NCI-H345 (cell line): ENCODE measurements at regions not wholly inside any gene's neighbourhood (a gene's known extent, or its start where the extent isn't known, plus 50 kb on each side); places are given as distances from the start of the nearest gene placed in this dataset.

Experiments used
- DNase-seq: peaks from one replicate; lab custom pipeline; 2025; lab: John Stamatoyannopoulos, UW

- peak; percentile 29 for DNase-seq
These were observed 461.7 kb upstream of the CADM1 start for GRCh38 chr11:115965767-115966504.

- DNase-seq = no peak
These were observed 459.9 kb upstream of the CADM1 start for GRCh38 chr11:115964091-115964490.

- DNase-seq = peak; percentile 77
These were observed 458.9 kb upstream of the CADM1 start for GRCh38 chr11:115963156-115963555.

GRCh38 chr11:115961159-115962003 lies 457.2 kb upstream of the CADM1 start:
- peak; percentile 66 for DNase-seq

GRCh38 chr11:115959081-115959486 lies 454.9 kb upstream of the CADM1 start:
- DNase-seq = peak; percentile 65

GRCh38 chr11:115958089-115959000 lies 454.1 kb upstream of the CADM1 start:
- DNase-seq = no peak

GRCh38 chr11:115955803-115956202 lies 451.6 kb upstream of the CADM1 start:
- no peak for DNase-seq

GRCh38 chr11:115950660-115951059 lies 446.4 kb upstream of the CADM1 start:
- no peak for DNase-seq

- DNase-seq = no peak
These were observed 440.4 kb upstream of the CADM1 start for GRCh38 chr11:115944596-115944995.

- no peak for DNase-seq
These were observed 437.8 kb upstream of the CADM1 start for GRCh38 chr11:115942011-115942410.

GRCh38 chr11:115941481-115941993 lies 437.3 kb upstream of the CADM1 start:
- no peak for DNase-seq

- DNase-seq = no peak
These were observed 436.8 kb upstream of the CADM1 start for GRCh38 chr11:115941044-115941443.

- peak; percentile 81 for DNase-seq
These were observed 435.7 kb upstream of the CADM1 start for GRCh38 chr11:115939731-115940421.

- DNase-seq = no peak
These were observed 435.0 kb upstream of the CADM1 start for GRCh38 chr11:115939104-115939730.

GRCh38 chr11:115933564-115933963 lies 429.3 kb upstream of the CADM1 start:
- DNase-seq = no peak

GRCh38 chr11:115931548-115932083 lies 427.4 kb upstream of the CADM1 start:
- no peak for DNase-seq

- no peak for DNase-seq
These were observed 426.8 kb upstream of the CADM1 start for GRCh38 chr11:115930886-115931547.

GRCh38 chr11:115930291-115930690 lies 426.1 kb upstream of the CADM1 start:
- peak; percentile 73 for DNase-seq

- no peak for DNase-seq
These were observed 425.5 kb upstream of the CADM1 start for GRCh38 chr11:115929618-115930129.

GRCh38 chr11:115928811-115929210 lies 424.6 kb upstream of the CADM1 start:
- DNase-seq = no peak
